GM12891 (cell line): ENCODE measurements at regions not wholly inside any gene's neighbourhood (a gene's known extent, or its start where the extent isn't known, plus 50 kb on each side); places are given as distances from the start of the nearest gene placed in this dataset.

Source experiments
- DNase-seq: peaks from one replicate; pipeline ENCODE4 v3.0.0; 2011; ENCODE audit warnings: low spot score; ENCODE audit not compliant: insufficient read length
- FAIRE-seq: peaks from 2 replicates; lab custom pipeline; 2011; peaks lifted over from hg19 to GRCh38; lab: Jason Lieb, UNC
- PAX5 ChIP-seq: IDR thresholded peaks from 2 replicates; pipeline ENCODE4 v1.6.1; 2011; ENCODE audit warnings: low read length, moderate library complexity, mild to moderate bottlenecking; ENCODE audit not compliant: insufficient read depth, severe bottlenecking
- POLR2A ChIP-seq: IDR thresholded peaks from 2 replicates; pipeline ENCODE4 v1.6.1; 2011; ENCODE audit warnings: low read depth, low read length, control low read depth
- POLR2AphosphoS5 ChIP-seq: IDR thresholded peaks from 2 replicates; pipeline ENCODE4 v1.6.1; 2011; ENCODE audit warnings: low read depth, low read length, control low read depth
- POU2F2 ChIP-seq: IDR thresholded peaks from 2 replicates; pipeline ENCODE4 v1.6.1; 2011; ENCODE audit warnings: low read depth, mild to moderate bottlenecking, control low read depth, low read length, moderate library complexity
- SPI1 ChIP-seq: IDR thresholded peaks from 2 replicates; pipeline ENCODE4 v1.6.1; 2011; ENCODE audit warnings: low read depth, low read length, control low read depth
- TAF1 ChIP-seq: IDR thresholded peaks from 2 replicates; pipeline ENCODE4 v1.6.1; 2011; ENCODE audit warnings: low read depth, low read length, control low read depth

DNA sequence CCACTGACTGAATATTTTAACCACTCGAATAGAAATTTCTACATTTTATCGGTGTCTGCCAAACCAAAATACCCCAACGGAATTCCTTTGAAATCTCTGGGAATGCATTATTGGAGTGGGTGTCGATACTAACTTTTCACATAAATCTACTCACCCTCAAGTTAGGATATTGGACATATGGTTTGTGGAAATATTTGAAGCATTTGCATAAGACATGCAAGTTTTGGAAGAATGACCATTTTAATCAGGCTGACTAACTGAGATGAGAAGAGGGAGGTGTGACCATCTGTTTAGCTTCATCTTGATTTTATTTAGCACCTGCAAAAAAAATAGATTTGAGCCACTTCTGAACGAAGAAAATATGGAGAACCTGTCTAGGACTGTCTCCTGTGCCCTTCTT is 61.2 kb downstream of the KLF6 start:
- FAIRE-seq (no peak), DNase-seq (no peak)
- TF ChIP-seq TAF1 (no peak), PAX5 (no peak), POU2F2 (no peak), POLR2AphosphoS5 (no peak), POLR2A (no peak), SPI1 (no peak)

DNA sequence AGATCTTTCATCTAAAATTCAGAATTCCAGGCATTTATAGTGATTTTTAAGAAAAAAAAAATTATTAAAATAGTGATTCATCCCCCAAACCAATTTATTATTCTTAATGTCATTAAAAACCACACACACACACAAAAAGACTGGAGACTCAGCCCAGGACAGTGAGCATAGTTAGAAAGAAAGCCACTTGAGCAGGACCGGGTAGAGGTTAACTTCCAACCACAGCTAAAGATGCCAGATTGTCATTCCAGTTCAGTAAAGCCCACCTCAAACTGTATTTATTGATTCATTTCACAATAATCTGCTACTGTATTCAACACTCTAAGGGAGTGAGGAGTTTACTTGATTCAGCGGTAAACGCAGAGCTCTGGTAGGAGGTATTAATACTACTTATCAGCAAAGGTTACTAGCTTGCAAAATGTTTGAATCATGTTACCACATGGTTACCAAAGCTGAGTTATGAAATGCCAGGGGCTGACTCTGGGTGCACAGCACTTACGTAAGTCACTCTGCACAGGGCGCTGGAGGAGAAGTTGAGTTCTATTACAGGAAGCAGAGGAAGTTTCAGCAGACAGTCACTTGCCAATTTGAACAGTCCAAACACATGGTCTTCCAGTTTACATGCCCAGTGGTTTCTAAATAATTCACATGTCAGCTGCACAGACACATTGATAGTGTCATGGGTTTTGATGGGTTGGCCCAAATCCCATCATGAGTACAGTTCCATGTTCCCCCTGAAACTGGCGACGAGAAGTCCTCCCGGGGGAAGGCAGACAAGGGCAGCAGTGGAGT is 64.6 kb downstream of the KLF6 start:
- FAIRE-seq (no peak), DNase-seq (no peak)
- TF ChIP-seq POLR2AphosphoS5 (no peak), POU2F2 (no peak), TAF1 (no peak), SPI1 (no peak), PAX5 (no peak), POLR2A (no peak)

DNA sequence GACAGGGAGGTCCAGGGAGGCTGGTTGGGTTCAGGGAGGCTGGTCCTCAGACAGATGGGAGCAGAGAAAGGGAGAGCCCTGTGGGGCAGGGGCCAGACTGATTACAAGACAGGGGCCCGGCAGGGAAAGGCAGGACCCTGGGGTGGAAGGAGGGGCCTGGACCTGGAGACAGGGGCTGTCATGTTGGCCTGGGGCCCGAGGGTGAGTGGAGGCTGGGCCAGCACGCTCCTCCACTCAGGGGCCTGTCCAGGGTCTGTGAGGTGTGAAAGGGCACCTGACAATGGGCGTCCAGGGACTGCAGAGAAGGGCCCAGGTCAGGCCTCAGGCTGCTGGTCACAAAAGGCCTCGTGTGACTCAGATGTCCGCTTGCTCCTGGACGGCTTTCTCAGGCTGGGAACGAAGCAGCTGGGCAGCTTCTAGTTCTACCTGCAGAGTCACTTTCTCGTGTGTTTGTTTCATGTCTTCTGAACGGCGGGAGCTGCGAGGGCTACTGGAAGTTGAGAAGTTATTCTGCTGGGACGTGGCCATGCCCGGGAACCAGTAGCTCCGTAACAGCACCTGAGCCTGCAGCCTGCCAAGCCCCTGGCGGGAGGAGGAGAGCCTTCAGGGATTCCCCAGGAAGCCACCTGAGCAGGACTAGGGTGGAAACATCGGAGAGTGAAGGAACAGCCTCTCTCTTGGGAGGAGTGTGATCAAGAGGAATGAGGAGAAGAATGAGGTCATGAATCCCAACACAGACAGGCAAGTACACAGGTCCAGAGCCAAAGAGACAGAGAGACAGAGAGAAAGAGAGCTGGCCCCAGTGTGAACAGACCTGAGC is 65.8 kb downstream of the KLF6 start:
- DNase-seq (no peak), FAIRE-seq (no peak)
- TF ChIP-seq PAX5 (no peak), TAF1 (no peak), SPI1 (no peak), POLR2A (no peak), POU2F2 (no peak), POLR2AphosphoS5 (no peak)

DNA sequence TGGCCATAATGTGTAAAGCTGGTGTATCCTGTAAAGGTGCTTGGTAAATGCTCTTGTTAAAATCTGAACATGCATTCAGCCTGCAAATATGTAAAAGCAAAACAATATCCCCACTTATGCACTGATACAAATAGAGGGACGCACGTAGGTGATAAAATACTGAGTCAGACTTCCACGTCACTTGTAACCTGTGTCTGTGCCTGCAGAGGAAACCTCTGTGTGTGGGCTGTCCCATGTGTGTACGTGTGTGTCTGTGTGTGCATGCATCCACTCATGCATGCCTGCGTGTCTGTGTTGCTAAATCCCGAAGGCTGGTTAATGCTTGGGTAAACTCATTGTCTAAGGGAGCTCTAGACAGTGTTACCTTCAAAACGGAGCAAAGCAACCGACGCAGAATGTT is 68.9 kb downstream of the KLF6 start:
- no peak for FAIRE-seq
- no peak for DNase-seq
- TF ChIP-seq POU2F2 (no peak), SPI1 (no peak), PAX5 (no peak), TAF1 (no peak), POLR2AphosphoS5 (no peak), POLR2A (no peak)

DNA sequence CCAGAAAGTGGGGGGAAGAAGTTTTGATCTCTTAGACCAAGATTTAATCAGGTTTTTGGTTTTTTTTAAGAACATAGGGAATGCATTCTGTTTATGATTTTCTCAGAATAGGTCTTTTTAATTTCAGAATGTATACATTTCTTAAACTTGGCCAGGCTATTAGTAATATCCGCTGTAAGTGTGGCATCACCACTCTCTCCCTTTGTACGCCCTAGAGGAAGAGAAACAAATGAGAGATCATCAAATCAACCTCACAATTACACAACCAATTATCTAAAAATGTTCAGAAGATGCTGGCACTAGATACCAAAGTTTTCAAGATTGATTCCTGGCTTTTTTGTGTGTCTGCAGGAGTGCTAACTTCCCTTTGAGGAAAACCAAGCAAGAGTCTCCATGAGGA is 70.0 kb downstream of the KLF6 start:
- no peak for DNase-seq
- TF ChIP-seq SPI1 (no peak), POLR2A (no peak), TAF1 (no peak)
- no peak for FAIRE-seq

DNA sequence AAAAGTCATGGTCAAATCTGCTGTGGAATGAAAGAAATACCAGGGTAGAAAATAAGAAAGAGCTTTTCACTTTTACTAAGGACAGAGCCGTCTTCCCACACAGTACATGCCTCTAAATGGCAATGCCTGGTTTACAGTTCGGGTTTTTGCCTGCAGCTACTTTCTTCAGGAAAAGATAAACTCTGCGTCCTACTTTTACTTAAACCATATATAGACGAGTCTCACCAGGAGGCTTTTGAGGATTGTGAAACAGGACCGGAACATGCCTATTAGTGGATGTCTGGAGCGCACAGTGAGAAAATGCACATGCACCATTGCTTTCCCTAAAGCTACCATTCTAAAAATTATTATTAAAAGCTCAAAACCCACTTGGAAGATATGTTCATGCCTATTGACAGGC is 70.5 kb downstream of the KLF6 start:
- no peak for FAIRE-seq
- no peak for DNase-seq
- TF ChIP-seq PAX5 (no peak), POLR2AphosphoS5 (no peak), SPI1 (no peak), POU2F2 (no peak), POLR2A (no peak), TAF1 (no peak)

DNA sequence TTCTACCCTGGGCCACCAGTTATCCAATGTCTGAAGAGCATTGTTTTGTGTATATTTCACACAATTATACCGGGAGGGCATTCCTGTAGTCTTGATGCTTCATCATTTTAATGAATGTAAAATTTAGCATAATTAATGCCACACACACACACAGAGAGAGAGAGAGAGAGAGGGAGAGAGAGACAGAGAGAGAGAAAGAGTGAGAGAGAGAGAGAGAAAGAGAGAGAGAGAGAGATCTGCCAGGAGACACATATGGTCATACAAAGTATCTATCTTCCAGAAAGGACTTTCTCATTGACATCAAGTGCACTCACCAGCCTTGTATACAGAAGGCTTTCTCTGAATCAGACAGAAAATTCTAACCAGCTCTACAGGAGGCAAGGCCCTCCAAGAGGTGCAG is 72.3 kb downstream of the KLF6 start:
- DNase-seq, result no peak

DNA sequence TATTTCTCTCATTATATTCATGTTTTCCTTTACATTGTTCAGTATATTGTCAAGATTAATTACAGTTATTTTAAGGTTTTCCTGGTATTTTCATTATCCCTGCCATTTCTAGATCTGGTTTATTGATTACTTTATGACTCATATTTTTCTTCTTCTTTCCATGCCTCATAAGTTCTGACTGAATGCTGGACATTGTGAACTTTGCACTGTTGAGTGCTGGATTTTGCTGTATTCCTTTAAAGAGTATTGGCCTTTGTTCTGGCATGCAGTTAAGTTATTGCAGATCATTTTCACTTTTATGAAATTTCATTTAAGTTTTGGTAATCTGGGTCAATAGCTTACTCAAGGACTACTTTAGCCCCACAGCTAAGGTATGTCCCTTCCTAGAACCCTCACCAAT is 73.1 kb downstream of the KLF6 start:
- DNase-seq (no peak), FAIRE-seq (no peak)
- TF ChIP-seq POU2F2 (no peak), PAX5 (no peak), TAF1 (no peak), POLR2AphosphoS5 (no peak)

More for the DNA sequence above, 72.3 kb downstream of the KLF6 start:
- no peak for TF ChIP-seq SPI1
- TF ChIP-seq POLR2A, result no peak
- no peak for TF ChIP-seq POU2F2
- TF ChIP-seq TAF1, result no peak
- TF ChIP-seq POLR2AphosphoS5, result no peak
- no peak for TF ChIP-seq PAX5
- no peak for FAIRE-seq

DNA sequence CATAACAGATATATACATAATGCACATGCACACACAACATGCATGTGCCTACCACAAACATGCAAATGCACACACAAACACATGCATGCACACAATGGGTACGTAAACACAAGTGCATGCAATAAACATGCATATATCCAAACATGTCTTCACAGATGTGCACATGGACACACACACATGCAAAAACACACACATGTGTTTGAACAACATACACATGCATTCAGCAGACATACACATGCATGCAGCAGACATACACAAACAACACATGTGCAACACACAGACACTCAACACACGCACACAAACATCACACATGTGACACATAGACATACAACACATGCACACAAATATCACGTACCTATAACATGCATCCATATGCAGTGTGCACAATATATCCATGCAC is 74.2 kb downstream of the KLF6 start:
- DNase-seq, result no peak
- TF ChIP-seq POLR2AphosphoS5 (no peak), TAF1 (no peak), PAX5 (no peak), SPI1 (no peak), POU2F2 (no peak), POLR2A (no peak)
- FAIRE-seq, result peak; percentile 41

DNA sequence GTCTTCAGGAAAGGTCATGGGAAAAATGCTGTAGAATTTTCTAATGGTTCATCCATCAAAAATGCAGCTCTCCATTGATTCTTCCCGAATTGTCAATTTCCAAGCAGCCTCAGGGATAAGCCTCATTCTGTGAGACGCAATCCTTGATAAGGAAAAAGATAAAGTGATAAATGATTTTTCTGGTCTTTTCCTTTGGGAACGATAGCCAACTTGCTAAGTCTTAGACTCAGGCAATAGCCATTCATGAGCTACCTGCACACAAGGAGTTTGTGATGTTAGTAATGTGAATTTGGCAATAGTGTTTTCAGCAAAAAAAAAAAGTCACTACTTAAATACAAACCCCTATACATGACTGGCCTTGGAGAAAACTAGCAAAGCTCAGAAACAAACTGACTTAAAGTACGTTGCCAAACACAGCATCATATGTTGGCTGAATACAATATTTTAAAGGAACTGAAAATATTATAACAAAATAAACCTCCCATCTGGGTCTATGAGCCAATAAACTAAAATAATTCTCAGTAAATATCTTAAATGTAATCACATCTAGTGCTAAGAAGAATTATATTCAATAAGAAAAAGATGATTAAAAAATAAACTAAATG is 75.5 kb downstream of the KLF6 start:
- DNase-seq (no peak), FAIRE-seq (no peak)
- no peak for TF ChIP-seq POLR2AphosphoS5
- TF ChIP-seq POLR2A, result no peak
- no peak for TF ChIP-seq SPI1
- no peak for TF ChIP-seq PAX5
- no peak for TF ChIP-seq POU2F2
